ENCODE measurements at regions not wholly inside any gene's neighbourhood (a gene's known extent, or its start where the extent isn't known, plus 50 kb on each side); places are given as distances from the start of the nearest gene placed in this dataset.

DNA sequence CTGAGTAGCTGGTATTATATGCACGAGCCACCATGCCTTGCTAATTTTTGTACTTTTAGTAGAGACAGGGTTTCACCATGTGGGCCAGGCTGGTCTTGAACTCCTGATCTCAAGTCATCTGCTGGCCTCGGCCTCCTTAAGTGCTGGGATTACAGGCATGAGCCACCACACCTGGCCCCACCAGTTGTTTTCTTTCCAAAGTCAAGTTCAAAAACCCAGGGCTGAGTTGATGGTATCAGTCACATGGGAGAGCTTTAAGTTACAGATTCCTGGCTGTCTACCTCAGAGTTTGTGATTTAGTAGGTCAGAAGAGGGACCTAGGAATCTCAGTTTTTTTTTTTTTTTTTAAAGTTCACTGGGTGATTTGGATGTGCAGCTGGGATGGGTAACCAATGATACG, 107.7 kb downstream of the SCP2D1 start:
- ChIA-PET POLR2A (no interaction called here), CTCF (no interaction called here)
- H3K36me3 Mint-ChIP-seq (ENCODE audit: low read depth) = no peaks in the 10 kb centered on the region
- H3K4me3 Mint-ChIP-seq = no peak overlapping the region
- H3K27ac Mint-ChIP-seq = no peak overlapping the region
- H3K4me1 Mint-ChIP-seq = no peaks in the 10 kb centered on the region
- H3K9me3 Mint-ChIP-seq = no peaks in the 10 kb centered on the region
- H3K27me3 Mint-ChIP-seq = no peaks in the 10 kb centered on the region
- DNase-seq = no peak

DNA sequence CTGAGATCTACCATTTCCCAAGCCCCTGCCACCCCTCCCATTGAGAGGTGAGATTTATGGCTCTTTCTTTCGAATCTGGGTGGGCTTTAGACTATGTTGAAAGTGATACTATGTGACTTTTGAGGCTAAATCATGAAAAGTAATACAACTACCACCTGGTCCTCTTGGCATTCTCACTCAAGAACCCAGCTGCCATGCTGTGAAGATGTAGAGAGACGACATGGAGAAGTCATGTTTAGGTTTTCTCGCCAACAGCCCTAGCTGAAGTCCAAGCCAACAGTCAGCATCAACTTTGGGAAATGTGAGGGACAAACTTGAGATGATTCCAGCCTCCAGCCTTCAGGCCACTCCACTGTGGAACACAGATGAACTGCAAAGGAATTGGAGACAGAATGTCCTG, 108.7 kb downstream of the SCP2D1 start:
- ChIA-PET CTCF (no interaction called here), POLR2A (no interaction called here)
- DNase-seq = no peak
- Mint-ChIP-seq H3K4me1 (no peaks in the 10 kb centered on the region), H3K36me3 (ENCODE audit: low read depth) (no peaks in the 10 kb centered on the region), H3K27me3 (no peaks in the 10 kb centered on the region), H3K27ac (no peak overlapping the region), H3K4me3 (no peak overlapping the region), H3K9me3 (no peaks in the 10 kb centered on the region)

DNA sequence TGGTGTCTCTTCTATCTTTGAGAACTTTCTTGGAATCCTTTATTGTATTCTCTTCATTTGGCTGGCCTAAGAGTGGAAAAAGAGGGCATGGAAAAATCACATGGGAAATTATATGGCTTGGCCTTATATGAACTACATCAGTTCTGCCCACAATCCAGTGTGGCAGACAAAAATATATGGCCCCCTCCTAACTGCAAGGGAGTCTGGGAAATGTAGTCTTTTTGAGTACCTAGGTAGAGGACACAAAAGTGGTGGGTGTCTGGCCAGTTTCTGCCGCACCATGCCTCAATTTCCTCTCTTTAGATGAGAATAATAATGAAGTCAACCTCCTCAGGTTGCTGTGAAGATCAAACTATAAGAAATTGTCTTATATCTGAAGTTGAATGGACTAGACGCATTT, 109.3 kb downstream of the SCP2D1 start:
- no peaks in the 10 kb centered on the region for H3K27me3 Mint-ChIP-seq
- POLR2A ChIA-PET = no interaction called here
- CTCF ChIA-PET = no interaction called here
- H3K9me3 Mint-ChIP-seq = no peaks in the 10 kb centered on the region
- H3K27ac Mint-ChIP-seq = no peak overlapping the region
- no peaks in the 10 kb centered on the region for H3K4me1 Mint-ChIP-seq
- no peak for DNase-seq
- H3K4me3 Mint-ChIP-seq = no peak overlapping the region
- H3K36me3 Mint-ChIP-seq (ENCODE audit: low read depth) = no peaks in the 10 kb centered on the region

DNA sequence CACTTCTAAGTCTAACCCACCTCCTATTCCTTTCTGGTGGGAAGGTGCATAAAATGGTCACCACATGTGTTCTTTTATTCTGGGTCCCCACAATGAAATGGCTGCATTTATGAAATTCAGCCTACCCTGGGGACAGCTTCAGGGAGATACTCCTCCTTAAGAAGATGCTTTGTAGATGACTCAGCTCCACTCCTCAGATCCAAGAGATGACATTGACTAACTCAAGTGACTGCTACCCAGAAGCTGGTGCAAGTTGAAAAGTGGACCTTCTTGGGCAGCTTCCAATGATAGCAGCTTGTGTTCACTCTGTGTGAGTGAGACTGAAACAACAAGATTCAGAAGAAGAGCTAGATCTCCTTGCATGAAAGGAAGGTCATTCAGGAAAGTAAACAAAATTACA, 113.4 kb downstream of the SCP2D1 start:
- Mint-ChIP-seq H3K4me3 (no peak overlapping the region), H3K4me1 (no peaks in the 10 kb centered on the region), H3K27ac (no peak overlapping the region), H3K27me3 (no peaks in the 10 kb centered on the region), H3K9me3 (no peaks in the 10 kb centered on the region), H3K36me3 (ENCODE audit: low read depth) (no peaks in the 10 kb centered on the region)
- DNase-seq = no peak
- POLR2A ChIA-PET = no interaction called here
- CTCF ChIA-PET = no interaction called here

DNA sequence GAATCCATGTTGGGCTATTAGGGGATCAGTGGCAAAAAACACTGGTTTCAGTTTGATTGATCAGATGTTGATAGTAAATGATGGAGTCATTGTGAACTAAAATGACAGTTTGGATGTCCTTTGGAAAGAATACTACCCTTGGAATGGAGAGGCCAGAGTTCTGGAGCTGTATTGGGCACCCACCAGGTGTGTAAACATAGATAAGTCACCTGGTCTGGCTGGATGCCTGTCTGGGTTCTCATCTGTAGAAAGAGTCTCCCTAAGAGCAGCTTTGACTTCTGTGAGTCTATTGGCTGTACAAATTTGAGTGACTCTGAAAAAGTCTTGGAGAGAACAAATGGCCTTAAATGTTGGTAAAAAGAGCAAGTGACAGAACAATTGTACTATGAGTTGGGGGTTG, 115.0 kb downstream of the SCP2D1 start:
- no peaks in the 10 kb centered on the region for H3K27me3 Mint-ChIP-seq
- H3K4me1 Mint-ChIP-seq = no peaks in the 10 kb centered on the region
- H3K27ac Mint-ChIP-seq = no peak overlapping the region
- no peaks in the 10 kb centered on the region for H3K9me3 Mint-ChIP-seq
- CTCF ChIA-PET = no interaction called here
- H3K36me3 Mint-ChIP-seq (ENCODE audit: low read depth) = no peaks in the 10 kb centered on the region
- no peak overlapping the region for H3K4me3 Mint-ChIP-seq
- POLR2A ChIA-PET = no interaction called here
- DNase-seq = no peak

DNA sequence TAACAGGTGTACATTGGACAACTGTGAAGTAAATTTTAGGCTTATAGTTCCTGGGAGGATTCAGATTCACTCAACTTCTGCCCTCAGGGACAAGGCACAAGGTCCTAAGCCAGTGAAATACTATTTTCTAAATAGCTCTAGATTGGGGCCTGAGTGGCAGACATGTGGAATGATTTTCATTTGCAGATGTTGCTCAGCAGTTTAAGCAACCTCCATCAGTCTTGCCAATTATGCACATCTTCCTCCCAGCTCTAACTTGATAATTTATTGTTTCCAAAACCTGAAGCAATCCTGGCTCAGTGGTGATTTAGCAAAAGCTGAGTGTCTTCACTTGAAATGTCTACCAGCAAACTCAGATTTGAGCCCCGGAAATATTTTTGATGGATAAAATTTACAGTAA, 116.2 kb downstream of the SCP2D1 start:
- Mint-ChIP-seq H3K4me3 (no peak overlapping the region), H3K27me3 (no peaks in the 10 kb centered on the region), H3K36me3 (ENCODE audit: low read depth) (no peaks in the 10 kb centered on the region), H3K4me1 (no peaks in the 10 kb centered on the region), H3K9me3 (no peaks in the 10 kb centered on the region), H3K27ac (no peak overlapping the region)
- DNase-seq = no peak
- ChIA-PET POLR2A (no interaction called here), CTCF (no interaction called here)

DNA sequence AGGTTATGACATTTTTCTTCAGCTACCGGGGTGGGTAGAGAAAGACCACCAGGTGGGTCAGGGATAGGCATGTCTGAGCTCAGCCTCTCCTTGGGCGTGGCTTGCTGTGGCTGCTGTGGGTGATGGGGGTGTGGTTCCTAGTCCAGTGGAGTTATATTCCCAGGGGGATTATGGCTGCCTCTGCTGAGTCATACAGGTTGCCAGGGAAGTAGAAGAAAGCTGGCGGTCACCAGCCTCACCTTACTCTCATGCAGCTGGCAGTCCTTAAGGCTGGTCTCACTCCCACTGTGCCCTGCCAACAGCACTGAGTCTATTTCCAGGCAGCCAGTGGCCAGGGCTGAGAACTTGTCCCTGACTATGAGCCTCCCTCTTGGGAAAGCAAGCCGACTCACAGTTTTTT, 130.0 kb downstream of the SCP2D1 start:
- CTCF ChIA-PET = no interaction called here
- no peak for DNase-seq
- no peaks in the 10 kb centered on the region for H3K27me3 Mint-ChIP-seq
- H3K27ac Mint-ChIP-seq = no peak overlapping the region
- H3K36me3 Mint-ChIP-seq (ENCODE audit: low read depth) = no peaks in the 10 kb centered on the region
- POLR2A ChIA-PET = no interaction called here
- H3K4me3 Mint-ChIP-seq = no peak overlapping the region
- no peaks in the 10 kb centered on the region for H3K9me3 Mint-ChIP-seq
- no peaks in the 10 kb centered on the region for H3K4me1 Mint-ChIP-seq

DNA sequence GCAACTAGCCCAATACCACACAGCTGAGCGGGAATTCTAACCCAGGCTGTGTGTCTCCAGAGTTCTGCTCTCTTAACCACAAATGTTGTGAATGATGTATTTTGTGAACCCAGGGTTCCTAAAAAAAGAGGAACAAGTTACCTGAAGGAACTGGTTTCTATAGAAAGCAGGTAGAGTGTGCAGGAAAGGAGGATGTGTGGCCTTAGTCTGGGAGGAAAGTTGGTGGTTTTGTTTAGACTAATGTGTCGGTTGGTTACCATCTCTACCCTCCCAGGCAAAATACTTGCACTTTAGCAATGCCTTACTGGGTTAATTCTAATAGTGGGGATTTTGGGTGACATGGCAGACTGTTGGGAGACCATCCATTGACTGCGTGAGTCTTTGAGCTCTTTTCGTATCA, 143.3 kb downstream of the SCP2D1 start:
- Mint-ChIP-seq H3K4me3 (no peak overlapping the region), H3K27me3 (no peaks in the 10 kb centered on the region), H3K27ac (no peak overlapping the region), H3K9me3 (peaks cover 7% of the 10 kb centered on the region), H3K36me3 (ENCODE audit: low read depth) (no peaks in the 10 kb centered on the region), H3K4me1 (no peaks in the 10 kb centered on the region)
- DNase-seq = no peak
- CTCF ChIA-PET = no interaction called here
- POLR2A ChIA-PET = no interaction called here

DNA sequence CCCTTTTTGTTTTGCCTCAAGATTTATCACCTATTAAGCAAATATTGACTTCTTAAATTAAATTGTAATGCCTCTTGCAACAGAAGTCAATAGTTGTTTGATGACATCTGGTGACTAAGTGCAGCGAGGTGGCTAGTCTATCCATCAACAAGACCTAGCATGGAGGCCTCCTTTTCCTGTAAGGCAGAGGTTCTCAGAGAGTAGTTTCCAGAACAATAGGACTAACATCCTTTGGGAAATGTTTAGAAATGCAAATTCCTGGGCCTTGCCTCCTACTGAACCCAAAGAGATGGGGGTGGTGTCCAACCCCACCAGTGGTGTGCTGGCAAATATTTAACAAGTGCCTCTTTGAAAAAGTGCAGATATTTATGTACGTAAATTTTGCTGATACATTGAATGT, 143.7 kb downstream of the SCP2D1 start:
- ChIA-PET CTCF (no interaction called here), POLR2A (no interaction called here)
- H3K4me1 Mint-ChIP-seq = no peaks in the 10 kb centered on the region
- DNase-seq = no peak
- no peaks in the 10 kb centered on the region for H3K36me3 Mint-ChIP-seq (ENCODE audit: low read depth)
- no peaks in the 10 kb centered on the region for H3K27me3 Mint-ChIP-seq
- peaks cover 7% of the 10 kb centered on the region for H3K9me3 Mint-ChIP-seq
- no peak overlapping the region for H3K27ac Mint-ChIP-seq
- no peak overlapping the region for H3K4me3 Mint-ChIP-seq

DNA sequence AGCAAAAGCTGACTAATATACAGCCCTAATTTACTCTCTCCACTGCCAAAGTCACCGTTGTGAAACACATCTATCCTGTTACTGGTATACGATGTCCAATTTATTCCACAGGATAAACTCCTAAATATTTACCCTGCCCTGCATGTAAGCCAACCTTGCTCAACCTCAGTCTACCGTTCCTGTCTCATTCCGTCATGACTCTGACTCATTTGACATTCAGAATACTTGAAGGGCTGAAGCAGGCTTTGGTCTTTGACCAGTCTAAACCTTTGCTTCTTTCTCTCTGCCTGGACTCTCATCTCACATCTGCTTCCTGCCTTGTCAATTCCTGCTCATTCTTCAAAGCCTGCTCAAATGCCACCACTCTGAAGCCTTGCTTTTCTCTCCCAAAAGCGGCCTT, 157.5 kb downstream of the SCP2D1 start:
- POLR2A ChIA-PET = no interaction called here
- Mint-ChIP-seq H3K9me3 (no peaks in the 10 kb centered on the region), H3K4me1 (no peaks in the 10 kb centered on the region), H3K27me3 (no peaks in the 10 kb centered on the region), H3K4me3 (no peak overlapping the region), H3K36me3 (ENCODE audit: low read depth) (no peaks in the 10 kb centered on the region), H3K27ac (no peak overlapping the region)
- CTCF ChIA-PET = no interaction called here
- no peak for DNase-seq

DNA sequence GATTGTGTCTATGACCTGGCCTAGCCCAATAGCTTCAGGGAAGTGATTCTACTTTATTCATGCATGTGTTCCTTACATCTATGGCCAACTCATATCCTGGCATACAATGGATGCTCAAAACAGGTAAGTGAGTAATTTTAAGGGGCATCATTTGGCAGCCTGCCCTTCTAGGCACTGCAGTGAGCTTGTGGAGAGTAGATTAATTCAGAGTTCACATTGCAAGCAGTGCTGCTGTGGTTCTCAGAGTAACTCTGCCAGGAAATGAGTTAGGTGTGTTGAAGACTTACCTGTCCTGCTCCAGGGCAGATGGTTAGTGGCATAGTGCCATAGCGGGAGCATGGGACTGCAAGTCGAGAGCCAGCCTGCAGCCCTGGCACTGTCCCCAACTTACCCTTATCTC, 158.0 kb downstream of the SCP2D1 start:
- ChIA-PET POLR2A (no interaction called here), CTCF (no interaction called here)
- Mint-ChIP-seq H3K4me3 (no peak overlapping the region), H3K27ac (no peak overlapping the region), H3K9me3 (no peaks in the 10 kb centered on the region), H3K36me3 (ENCODE audit: low read depth) (no peaks in the 10 kb centered on the region), H3K4me1 (no peaks in the 10 kb centered on the region), H3K27me3 (no peaks in the 10 kb centered on the region)
- no peak for DNase-seq

DNA sequence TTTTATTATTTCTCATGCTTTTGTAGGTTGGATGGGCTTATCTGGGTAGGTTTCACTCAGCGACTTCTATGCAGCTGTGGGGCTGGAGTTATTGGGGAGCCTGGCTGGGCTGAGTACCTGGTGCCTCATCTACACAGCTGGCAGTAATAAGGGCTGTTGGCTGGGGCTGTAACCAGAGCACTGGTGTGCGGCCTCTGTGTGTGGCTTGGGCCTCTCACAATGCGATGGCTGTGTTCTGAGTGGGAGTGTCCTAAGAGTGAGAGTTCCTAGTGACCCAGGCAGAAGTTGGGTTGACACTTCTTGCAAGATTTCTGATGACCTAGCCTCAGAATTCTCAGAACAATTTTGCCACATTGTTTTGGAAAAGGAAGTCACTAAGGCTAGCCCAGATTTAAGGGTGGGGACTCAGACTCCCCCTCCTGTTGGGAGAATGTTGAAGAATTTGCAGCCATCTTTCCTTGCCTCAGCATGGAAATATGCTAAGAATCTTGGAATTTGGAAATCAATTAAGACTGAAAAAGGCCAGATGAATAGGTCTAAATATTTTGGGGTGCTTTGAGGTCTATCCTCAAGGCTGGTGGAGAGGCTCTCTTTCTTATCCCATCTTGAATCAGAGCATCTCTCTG, 158.8 kb downstream of the SCP2D1 start:
- no peak overlapping the region for H3K27ac Mint-ChIP-seq
- H3K9me3 Mint-ChIP-seq = no peaks in the 10 kb centered on the region
- CTCF ChIA-PET = no interaction called here
- no peaks in the 10 kb centered on the region for H3K36me3 Mint-ChIP-seq (ENCODE audit: low read depth)
- no peak for DNase-seq
- POLR2A ChIA-PET = no interaction called here
- no peaks in the 10 kb centered on the region for H3K4me1 Mint-ChIP-seq
- H3K27me3 Mint-ChIP-seq = no peaks in the 10 kb centered on the region
- H3K4me3 Mint-ChIP-seq = no peak overlapping the region

DNA sequence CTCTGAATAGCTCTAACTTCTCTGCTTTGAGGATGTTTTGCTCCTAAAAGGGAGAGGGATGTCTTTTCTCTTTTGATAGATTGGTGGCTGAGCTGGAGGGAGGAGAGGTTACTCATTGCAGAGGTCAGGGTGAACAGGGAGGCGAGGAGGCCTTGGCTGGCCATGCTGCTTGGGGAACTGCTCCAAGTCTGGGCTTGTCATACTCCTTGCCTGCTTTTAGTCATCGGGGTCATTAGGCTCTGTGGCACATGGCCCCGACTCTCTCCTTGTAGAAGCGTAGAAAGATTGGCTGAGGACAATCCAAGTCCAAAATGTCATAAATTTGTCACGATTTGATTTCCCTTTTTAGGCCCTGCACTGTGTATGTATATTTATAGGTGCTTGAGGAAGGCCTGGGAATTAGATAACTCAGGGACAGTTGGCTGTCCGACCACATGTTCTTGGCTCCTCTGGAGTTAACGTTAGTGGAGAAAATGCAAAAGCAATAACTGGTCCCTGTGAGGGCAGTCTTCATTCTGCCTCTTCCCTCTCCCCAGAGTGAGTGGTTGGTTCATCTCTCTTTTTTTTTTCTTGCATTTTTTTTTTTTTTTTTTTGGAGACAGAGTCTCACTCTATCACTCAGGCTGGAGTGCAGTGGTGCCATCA, 160.1 kb downstream of the SCP2D1 start:
- POLR2A ChIA-PET = no interaction called here

DNA sequence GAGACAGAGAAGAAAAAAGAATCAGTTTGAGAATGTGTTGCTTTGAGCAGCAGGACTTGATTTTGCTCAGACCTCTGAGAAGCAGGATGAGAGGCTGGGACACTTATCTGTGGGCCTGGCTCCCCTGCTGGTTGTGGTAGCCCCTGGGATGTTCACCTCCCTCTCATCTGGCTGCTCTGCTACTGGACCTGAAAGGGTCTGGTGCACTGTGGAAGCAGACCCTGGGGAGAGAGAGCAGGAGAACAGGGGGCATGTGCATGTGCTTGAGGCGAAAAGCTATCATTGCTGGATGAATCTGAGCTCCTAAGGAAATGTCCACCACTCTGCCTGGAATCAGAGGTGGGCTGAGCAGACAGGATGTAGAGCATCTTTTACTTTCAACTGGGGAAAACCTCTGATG, 161.1 kb downstream of the SCP2D1 start:
- H3K36me3 Mint-ChIP-seq (ENCODE audit: low read depth) = no peaks in the 10 kb centered on the region
- no peak for DNase-seq
- H3K4me1 Mint-ChIP-seq = no peaks in the 10 kb centered on the region
- H3K9me3 Mint-ChIP-seq = no peaks in the 10 kb centered on the region
- CTCF ChIA-PET = no interaction called here
- H3K4me3 Mint-ChIP-seq = no peak overlapping the region
- POLR2A ChIA-PET = no interaction called here
- no peak overlapping the region for H3K27ac Mint-ChIP-seq
- no peaks in the 10 kb centered on the region for H3K27me3 Mint-ChIP-seq

More for the DNA sequence above, 160.1 kb downstream of the SCP2D1 start:
- no peaks in the 10 kb centered on the region for H3K27me3 Mint-ChIP-seq
- no peak for DNase-seq
- CTCF ChIA-PET = no interaction called here
- no peak overlapping the region for H3K4me3 Mint-ChIP-seq
- no peak overlapping the region for H3K27ac Mint-ChIP-seq
- H3K4me1 Mint-ChIP-seq = no peaks in the 10 kb centered on the region
- no peaks in the 10 kb centered on the region for H3K9me3 Mint-ChIP-seq
- no peaks in the 10 kb centered on the region for H3K36me3 Mint-ChIP-seq (ENCODE audit: low read depth)

DNA sequence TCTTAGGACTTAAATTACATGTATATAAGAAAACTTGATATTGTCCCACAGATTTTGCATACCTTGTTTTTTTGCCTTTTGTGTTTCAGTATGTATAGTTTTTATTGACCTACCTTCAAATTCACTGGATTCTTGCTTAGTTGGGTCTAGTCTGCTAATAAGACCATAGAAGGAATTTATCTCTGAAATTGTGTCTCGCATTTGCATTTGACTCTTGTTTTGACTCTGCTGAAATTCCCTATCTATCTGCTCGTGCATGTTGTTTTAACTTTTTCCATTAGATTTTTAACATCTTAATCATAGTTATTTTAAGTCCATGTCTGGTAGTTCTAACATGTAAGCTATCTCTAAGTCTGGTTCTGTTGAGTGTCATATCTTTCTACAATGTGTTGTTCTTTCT, 163.9 kb downstream of the SCP2D1 start:
- Mint-ChIP-seq H3K27ac (no peak overlapping the region), H3K27me3 (no peaks in the 10 kb centered on the region), H3K4me1 (no peaks in the 10 kb centered on the region), H3K4me3 (no peak overlapping the region), H3K9me3 (no peaks in the 10 kb centered on the region), H3K36me3 (ENCODE audit: low read depth) (no peaks in the 10 kb centered on the region)
- CTCF ChIA-PET = no interaction called here
- POLR2A ChIA-PET = no interaction called here
- no peak for DNase-seq
